NCI-H1092 (cell line): ENCODE measurements at regions not wholly inside any gene's neighbourhood (a gene's known extent, or its start where the extent isn't known, plus 50 kb on each side); places are given as distances from the start of the nearest gene placed in this dataset.

Experiments
- DNase-seq: peaks from one replicate; lab custom pipeline; 2025; lab: John Stamatoyannopoulos, UW

DNA sequence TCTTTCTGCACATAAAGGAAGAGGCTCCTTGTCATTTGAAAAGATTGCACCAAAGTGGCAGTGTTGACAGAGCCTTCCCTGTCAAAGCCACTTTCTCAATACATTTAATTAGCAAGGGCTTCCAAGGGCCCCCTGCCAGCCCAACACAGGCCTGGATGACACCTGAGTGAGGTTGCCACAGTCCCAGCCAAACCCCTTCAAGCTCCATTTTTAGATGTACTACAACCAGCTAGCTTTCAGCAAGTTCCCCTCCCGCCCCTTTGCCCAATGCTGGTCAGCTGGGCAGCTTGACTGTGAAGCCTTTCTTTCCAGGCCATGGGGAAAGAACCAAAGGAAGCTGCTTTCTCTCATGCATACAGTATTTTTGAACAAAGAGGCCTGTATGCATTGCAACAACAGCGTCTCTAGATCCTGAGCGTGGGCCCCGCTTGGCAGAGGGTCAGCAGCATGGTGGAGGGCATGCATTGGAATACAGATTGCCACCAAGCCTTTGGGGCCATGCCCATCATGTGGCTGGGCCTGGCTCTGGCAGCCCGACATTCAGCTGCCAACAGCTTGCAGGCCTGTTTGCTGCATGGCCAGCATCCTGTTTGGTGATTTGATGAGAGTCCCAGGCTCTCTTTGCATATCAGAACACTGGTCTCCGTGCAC lies 261.1 kb upstream of the GATB start:
- DNase-seq = no peak

DNA sequence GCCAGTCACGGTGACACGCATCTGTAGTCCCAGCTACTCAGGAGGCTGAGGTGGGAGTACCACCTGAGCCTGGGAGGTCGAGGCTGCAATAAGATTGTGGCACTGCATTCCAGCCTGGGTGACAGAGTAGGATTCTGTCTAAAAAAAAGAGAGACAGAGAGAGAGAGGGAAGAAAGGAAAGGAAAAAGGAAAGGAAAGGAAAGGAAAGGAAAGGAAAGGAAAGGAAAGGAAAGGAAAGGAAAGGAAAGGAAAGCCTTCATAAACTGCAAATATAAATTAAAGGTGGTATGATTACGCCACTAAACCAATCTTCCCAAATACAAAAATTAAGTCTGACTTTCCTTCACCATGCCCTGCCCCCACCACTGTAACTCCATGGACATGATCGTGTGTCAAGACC lies 259.3 kb upstream of the GATB start:
- no peak for DNase-seq

DNA sequence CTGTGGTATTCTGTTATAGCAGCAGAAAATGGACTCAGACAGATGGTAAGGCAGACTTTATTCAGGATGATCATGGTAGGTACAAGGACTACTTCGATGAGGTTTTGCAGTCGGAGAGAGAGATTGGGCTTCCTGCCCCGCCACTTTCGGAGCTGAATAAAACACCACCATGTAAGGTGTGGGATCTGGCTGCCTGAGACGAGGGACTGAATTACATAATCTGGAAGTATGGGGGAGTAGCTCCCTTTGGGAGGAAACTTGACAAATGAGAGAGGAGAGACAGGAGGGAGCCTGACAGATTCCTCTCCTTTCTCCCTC lies 255.5 kb upstream of the GATB start:
- no peak for DNase-seq

DNA sequence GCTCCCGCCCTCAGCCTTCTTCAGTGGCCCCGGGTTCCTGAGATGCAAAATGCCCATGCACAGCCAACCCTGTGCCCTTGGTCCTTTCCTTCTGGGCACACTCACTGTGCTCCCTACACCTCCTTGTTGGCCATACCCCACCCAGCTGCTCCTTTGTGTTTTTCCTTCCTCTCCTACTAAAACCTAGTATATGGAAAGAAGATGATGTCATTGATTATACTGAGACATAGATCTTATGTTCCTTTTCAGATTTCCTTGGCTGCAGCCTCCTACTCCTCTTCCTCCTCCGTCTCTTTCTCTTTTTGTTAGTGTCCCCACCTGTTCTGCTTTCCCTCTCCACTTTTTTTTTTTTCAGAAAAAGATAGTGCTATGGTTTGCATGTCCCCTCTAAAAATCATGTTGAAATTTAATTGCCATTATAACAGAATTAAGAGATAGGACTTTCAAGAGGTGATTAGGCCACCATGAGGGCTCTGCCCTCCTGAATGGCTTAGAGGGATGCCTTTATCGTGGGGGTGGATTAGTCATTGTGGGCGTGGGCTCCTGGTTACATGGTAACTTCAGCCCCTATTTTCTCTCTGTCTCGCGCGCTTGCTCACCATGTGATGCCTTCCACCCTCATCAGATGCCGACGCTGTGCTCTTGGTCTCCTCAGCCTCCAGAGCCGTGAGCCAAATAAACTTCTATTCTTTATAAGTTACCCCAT lies 254.9 kb upstream of the GATB start:
- no peak for DNase-seq

DNA sequence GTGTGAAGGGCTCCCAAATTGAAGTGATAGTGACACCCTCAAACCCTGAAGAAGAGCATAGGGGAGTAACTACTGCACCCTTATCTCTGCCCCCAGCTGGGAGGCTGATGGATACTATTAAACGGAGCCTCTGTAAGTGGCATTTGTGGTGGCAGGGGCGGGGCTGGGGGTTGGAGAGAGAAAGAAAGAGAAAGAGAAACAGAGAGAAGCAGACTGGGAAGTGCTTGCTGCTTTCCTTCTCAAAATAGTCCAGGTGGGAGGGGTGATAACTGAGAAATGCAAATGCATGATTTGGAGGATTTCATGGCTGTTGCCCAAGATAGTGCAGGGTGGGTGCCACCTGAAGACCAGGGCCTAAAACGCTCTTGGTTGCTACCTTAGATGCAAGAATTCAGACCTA lies 253.5 kb upstream of the GATB start:
- DNase-seq = no peak

DNA sequence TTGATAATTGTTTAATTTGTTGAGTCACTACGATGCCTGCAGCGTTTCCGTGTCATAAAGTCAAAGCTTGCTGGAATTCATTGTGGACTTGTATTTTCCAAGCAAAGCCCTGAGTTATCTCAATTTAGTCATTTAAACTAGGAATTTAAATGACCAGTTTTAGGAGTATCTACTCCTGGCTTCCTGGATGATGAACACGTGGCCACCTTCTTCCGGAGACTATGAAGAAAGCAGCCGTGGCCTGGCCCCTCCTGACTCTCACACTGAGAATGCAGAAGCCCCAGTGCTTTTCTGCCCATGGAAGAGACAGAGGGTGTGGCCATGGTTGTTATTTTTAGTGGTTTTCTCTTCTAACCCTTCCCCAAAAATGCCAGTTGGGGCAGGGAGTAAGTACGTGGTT lies 250.7 kb upstream of the GATB start:
- DNase-seq = no peak

DNA sequence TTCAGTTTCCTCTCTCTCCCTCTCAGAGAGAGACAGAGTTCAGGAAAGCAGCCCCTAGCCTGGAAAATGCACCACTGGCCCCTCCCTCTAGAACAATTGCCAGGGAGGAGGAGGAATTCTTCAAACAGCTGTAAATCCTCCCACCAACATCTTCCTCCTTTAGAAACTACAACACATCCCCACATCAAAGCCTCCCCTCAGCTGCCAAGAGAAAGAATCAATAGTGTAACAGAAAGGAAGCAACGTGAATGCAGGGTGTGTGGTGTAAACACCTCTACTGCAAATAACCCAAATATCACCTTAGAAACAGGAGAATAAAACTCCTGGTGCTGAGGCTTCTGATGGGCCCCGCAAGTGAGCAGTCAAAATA lies 249.9 kb upstream of the GATB start:
- DNase-seq = no peak

DNA sequence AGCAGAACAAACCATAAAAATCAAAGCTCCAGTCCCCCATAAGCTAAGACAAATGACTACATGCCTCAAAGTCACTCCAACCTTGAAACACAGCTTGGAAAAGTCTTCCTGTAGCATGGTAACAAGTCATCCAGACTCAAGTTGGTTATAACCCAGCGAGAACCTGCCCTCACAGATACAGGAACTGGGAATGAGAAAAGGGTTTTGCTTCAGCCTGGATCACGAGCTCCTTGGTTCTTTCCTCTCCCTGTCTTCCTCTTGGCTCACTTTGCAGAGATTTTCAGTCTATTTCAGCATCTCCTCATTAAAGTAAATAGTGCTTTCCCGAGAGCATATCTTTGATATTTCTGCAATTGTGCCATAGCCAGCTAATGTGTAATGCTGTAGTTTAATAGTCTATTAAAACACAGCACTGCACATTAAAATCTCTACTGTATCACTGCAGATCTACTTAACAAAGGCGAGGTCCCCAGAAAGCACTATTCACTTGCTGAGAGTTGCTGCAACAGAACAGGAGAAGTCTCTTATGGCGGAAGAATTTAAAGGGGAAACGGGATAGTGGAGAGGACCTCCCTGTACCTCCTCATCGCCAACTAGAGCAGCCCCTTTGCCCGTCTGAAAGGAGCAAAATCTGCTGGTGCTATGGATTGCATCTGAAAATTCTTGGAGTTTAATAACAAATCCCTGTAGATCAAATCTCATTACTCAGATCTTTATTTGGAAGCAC lies 249.3 kb upstream of the GATB start:
- no peak for DNase-seq

DNA sequence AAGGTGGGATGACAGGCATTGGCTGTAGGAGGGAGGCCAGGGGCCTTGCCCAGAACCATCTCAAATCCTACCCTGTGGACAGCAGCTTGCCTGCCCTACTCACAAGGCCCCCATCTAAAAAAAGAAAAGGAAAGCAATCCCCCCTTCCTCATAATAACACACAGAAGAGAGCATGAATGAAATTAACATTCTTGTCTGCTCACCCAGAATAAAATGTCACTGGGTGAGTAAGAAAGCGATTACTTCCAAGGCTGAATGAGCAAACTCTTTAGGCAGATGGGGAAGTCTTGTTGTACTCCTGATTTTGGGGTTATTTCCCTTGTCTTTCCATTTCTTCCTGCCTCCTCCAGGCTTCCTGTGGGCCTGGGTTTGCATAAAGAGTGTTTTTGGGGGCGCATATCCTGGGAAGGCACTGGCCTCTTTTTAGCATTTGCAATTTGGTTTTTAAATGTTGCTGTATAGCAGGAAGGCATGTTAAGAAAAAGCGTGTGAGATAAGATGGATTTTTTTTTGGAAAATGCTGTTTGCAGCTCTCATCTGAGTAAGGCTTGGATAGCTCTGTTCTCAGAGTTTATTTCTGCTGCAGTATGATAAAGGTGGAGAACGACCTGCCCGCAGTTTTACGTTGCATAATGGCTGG lies 248.3 kb upstream of the GATB start:
- no peak for DNase-seq

DNA sequence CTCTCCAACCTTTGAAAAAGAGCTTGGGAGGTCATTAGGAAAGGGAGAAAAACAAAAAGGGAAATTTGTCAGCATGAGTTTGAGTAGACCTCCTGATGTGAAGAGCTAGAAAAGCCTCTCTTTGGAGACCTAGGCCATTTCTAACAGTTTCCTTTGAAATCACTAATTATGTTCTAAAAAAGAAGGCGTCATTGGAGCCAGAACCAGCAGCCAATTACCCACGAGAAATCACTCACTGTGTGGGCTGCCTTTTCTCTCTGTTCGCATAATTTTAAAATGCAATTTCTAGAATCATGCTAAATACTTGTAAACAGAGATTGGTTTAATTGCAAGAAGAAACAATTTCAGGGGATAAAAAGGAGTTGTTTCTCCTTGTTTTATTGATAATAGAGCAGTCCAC lies 246.3 kb upstream of the GATB start:
- no peak for DNase-seq

DNA sequence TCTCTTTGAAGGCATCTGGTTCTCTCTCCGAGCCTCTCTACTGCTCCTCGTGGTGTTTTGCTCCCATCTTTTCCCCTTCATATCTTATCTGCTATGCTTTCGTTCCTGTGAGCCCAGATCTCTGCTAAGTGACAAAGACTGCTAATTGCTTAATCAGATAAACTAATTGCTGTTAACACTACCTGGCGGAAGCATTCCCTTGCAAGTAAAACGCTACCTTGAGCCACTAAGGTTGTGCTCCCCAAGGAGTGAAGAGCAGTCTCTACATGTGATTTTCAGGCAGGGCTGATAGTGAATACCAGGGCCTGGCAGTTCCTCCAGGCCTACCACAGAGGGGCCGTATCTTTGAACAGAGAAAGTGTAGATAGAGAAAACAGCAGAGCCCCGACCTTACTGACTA lies 244.0 kb upstream of the GATB start:
- DNase-seq = no peak

DNA sequence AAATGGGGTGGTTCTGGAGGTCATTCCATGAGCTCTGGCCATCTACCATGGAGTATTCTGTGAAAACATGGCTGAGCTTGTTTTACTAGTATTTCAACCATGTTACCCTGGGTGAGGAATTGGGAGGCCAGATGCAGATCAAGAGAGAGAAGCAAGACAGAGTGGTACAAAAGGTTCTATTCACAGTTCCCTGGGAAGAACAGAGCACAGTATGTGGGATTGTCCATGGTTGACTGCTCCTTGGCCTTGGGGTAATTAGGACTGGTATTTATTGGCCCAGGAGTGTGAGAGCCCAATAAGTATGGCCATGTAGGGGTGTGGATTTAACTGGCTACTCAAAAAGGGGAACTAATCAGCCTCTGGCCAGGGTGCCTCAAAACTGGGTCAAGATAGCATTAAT lies 239.7 kb upstream of the GATB start:
- no peak for DNase-seq

DNA sequence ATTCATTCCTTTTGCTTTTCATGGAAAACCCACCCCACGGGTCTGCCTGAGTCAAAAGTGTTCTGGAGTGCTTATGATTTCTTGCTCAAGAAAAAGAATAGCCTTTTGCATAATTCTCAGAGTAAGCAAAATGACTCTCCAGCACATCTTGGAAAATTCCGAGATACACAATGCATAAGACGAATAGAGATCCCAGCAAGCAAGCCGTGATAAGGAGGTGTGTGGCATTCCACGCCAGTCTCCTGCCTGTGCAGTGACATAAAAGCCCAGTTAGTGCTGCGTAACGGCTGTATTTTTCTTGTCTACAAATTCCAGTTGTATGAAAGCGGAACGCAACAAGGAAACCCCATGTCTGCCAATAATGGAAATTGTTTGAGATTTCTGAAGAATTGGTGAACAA lies 237.9 kb upstream of the GATB start:
- no peak for DNase-seq

DNA sequence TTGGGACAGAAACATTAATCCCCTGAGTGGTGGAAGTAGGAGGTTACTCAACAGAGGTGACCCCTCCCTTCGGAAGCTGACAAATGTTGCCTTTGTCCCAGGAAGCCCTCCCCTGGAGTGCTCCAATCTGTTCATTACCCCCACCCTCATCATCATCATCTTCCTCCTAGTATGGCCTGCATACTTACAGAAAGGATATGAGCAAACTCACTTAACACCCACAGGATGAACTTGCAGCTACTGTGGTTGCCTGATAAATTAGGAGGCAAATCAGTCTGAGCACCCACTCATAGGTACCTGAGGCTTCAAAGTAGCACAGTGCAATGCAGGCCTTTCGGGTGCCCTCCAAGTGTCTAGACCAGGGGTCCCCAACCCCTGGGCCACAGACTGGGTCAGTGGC lies 236.7 kb upstream of the GATB start:
- no peak for DNase-seq

DNA sequence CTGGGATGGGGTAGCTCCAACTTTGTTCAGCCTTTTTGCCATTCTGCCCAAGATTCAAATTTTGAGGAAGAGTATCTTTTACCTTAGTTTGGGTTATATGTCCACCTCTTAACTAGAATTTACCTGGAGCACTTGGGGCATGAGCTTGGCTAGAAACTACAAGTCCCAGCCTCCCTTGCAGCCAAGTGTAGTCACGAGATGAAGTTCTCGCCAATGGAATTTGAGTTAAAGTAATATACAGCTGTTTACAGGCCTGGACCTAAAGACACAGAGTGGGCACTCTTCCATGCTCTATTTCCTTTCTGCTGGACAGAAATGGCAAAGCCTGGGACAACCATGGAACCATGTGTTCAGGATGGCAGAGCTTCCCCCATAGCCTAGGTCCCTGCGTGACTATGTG lies 233.6 kb upstream of the GATB start:
- DNase-seq = no peak

DNA sequence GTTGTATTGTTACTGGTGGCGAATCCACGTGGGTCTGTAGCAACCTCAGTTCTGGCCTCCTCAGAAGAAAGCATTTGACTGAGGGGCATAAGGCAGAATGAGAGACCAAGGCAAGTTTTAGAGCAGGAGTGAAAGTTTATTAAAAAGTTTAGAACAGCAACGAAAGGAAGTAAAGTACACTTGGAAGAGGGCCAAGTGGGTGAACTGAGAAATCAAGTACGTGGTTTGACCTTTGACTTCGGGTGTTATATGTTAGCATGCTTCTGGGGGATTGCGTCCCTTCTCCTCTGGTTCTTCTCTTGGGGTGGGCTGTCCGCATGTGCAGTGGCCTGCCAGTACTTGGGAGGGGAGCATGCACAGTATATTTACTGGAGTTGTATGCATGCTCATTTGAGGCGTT lies 232.7 kb upstream of the GATB start:
- no peak for DNase-seq

DNA sequence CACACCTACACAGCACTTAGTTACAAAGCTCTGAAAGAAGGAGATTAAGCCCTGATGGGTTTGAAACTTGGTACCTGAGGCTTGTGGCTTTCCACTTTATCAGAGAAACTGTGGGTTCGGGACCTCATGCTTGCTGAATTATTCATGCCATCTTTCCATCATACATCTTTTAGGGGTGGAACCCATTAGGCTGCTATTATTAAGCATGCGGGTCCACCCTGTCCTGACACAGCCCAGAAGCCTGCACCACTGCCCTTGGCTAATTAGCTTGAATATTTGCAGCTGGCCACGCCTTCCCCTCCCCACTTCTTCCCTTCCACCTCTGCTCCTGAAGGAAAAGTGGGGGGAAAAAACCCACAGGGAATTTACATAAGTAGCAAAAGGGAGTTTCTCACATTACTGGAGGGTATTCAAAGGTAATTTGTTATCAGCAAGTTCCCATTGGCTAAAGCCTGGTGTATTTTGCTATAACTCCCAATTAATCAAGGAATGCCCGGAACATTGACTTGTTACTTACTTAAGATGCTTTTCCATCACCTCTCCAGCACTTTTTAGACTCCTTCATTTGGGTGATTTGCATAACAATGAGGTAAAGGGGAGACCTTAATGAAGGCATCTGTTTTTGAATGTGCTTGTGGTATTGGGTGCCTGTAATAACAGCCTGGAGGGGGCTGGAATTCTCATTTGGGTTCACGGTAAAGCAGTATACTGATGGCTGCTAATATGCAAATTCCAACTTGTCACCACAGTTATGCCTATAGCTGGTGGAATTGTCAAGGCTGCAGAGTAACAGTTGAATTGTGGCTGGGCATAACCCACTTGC lies 231.7 kb upstream of the GATB start:
- DNase-seq = no peak

DNA sequence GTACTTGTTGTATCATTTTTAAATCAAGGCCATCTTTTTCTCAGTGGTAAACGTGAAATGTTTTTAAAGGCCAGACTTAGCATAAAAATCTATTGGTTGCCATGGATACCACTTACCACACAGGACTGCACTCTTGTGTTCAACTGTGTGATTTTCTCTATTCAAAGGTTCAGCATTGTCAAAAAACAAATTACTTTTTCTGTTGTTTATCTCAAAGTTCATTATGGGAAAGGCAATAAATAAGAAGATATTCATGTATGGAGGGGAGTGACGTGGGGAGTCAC lies 231.0 kb upstream of the GATB start:
- DNase-seq = no peak

DNA sequence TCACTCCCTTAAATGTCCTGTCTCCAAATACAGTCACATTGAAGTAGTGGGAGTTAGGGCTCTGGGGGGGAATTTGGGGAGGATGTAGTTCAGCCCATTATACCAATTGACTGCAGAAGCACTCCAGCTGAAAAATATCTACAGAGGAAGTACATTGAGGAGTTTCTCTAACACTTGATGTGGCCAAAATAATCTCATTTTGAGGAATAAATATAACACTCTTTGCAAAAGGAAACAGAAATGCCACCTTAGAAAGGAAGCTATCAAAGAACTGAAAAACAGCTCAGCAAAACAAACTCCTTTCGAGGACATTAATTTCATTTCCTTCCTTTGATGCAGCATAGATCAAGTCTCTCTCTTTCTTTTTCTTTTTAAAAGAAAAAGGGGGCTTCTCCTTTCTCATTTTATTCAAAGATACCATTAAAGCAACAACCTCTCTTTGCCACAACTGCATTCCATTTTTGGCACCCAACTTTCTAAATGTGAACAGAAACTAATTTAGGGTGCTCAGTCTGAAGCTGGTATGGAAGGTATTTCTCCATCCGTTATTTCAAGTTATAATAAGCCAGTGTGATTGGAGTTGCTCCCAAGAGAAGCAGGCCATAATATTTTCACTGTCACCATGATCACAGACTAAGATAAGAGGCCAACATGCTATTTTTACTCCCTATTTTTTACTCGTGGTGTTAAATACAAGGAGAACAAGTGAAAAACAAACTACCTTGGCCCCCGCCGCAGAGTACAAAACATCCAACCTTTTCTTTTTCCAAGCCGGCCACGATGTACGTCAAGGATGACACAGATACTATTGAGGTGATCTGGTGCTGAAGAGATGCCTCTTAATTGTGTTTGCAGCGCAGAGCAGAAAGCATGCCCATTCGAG lies 230.4 kb upstream of the GATB start:
- DNase-seq = no peak

DNA sequence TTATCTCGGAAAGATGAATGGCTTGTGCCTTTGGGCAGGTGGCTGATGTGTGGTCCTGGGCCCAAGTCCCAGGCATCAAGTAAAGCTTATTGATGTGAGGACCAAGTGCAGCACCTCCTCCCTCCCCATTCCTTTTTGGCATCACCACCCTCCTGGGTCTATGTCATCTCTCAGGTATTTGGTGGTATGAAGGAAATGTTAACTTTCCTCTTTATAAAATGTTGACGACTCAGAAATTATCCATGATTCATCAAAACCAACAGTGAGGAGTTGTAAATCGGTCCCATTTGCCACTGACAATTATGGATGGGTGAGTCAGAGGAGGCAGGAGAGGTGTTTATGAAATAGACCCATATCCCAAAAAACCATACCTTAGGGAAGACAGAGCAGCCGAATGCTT lies 229.4 kb upstream of the GATB start:
- DNase-seq = no peak

DNA sequence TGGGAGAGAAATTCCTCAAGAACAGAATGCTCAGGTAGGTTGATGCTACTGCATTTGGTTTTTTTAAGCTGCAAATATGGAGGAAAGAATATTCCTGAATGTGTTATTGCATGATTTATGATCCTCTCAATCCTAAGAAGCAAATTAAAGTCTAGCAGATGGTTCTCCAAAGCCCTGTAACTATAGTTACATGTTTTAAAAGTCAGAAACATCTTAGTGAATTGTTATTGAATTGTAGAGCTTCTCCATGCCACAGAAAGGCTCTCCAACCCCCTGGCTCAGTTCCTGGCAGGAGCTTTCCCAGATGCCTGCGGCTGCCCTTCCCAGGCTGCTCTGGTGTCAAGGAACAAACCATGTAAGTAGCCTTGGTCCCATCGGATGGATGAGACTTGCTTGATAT lies 227.8 kb upstream of the GATB start:
- no peak for DNase-seq

DNA sequence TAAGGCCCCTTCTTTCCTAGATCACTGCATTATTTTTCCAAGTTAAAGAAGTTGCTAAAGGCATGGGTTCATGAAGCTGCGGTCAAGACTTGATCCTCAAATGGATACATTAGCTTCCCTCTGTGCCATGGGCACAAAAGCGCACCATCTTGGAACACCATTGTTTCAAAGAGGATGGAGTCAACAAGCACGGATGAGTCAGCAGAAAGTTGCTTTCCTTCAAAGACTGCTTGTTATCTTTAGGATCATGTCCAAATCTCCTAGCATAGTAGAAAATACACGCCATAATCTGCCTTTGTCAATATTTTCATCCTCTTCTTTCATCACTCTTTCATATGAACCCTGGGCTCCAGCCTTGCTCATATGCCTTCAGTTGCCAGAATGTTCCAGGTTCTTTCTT lies 226.8 kb upstream of the GATB start:
- no peak for DNase-seq
